ENCODE measurements at regions not wholly inside any gene's neighbourhood (a gene's known extent, or its start where the extent isn't known, plus 50 kb on each side); places are given as distances from the start of the nearest gene placed in this dataset.

DNA sequence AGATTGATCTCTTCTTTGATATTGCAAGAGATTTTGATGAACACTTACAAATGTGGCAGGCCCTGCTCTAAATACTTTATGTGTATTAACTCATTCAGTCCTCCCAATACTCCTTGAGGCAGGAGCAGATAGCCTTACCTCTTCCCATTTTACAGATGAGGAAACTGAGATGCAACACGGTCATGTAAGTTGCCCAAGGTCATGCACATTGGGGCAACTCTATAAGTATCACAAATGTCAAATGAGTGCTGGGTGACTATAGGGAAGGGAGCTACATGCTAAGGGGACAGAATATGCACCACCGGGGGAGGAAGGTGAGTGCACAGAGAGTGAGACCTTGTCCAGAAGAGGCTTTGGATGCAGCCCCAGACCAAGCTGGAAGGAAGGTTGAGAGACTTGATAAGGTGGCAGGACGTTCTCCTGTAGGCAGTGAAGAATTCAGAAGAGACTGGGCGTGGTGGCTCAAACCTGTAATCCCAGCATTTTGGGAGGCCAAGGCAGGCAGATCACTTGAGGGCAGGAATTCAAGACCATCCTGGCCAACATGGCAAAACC is 132.3 kb upstream of the PWP1 start:
- no peak for DNase-seq (ENCODE audit: low read depth)

DNA sequence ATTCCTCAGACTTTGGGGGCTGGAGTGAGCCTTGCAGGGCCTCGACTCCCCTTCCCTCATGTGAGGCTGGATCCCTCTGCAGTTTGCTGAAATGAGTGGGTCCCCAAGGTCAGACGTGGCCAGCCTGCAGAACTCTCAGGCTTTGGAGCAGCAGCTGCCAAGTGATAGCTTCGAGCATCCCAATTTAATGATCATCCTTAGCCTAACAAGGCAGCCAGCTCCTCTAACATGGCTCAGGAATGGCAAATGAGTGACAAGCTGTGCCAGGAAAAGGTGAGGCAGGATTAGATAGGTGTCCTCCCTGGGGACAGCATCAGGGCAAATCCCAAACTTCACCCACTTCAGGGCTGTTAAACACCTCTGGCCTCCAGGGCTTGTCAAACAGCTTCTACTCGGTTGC is 130.7 kb upstream of the PWP1 start:
- DNase-seq (ENCODE audit: low read depth), result no peak

DNA sequence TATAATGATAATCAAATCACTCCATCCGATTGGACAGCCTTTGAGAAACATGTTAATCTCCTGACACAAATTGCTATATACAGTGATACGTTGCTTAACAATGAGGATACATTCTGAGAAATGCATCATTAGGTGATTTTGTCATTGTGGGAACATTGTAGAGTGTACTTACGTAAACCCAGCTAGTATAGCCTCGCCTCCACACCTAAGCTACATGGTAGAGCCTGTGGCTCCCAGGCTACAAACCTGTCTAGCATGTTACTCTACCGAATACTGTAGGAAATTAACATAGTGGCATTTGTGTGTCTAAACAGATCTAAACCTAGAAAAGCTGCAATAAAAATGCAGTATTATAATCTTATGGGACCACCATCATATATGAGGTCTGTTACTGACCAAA is 128.6 kb upstream of the PWP1 start:
- no peak for DNase-seq (ENCODE audit: low read depth)

DNA sequence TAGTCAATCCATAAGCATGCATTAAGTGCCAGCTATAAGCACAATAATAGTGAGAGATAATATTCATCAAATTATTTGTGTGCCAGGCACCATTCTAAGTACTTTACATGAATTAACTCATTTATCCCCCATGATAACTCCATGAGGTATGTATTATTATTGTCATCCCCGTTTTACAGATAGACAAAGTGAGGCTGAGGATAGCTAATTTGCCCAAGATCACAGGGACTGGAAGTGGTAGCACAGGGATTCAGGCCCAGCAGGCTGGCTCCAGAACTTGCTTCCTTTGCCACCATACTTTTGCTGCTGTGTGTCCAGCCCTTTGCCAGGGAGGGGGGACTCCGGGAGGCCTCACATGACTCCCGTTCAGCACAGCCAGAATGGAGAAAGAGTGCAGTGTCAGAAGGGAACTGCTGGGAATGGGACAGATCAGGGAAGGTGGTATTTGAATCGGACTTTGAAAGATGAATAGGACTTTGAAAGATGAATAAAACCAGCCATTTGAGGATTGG is 128.0 kb upstream of the PWP1 start:
- no peak for DNase-seq (ENCODE audit: low read depth)

DNA sequence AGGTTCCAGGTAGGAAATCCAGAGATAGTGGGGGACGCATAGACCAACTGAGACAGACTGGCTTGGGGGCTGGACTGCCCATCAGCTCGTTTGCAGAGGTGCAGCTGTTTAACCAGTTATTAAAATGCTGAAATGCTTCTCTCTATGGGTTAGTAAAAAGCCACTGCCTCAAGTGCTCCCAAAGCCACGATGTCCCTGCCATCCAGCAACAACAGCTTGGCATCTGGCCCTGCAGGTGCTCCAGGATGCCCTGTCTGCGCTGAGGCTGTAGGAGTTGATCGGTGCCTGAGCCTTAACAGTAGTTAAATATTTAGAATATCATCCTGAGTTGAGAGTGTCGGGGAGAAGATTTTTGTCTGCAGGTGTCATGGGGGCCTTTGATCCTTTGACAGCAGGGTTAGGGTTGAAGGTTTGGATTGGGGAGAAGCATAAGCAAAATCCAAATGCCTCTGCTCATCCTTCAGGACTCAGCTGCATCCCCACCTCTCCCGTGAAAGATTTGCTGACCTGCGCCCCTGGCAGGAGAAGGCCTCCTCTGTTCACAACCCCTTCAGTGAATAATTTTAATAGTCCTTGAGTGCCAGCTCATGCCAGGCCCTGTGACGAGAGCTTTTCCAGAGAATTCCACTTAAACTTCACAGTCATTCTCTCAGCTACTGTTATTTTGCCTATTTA is 127.3 kb upstream of the PWP1 start:
- no peak for DNase-seq (ENCODE audit: low read depth)

DNA sequence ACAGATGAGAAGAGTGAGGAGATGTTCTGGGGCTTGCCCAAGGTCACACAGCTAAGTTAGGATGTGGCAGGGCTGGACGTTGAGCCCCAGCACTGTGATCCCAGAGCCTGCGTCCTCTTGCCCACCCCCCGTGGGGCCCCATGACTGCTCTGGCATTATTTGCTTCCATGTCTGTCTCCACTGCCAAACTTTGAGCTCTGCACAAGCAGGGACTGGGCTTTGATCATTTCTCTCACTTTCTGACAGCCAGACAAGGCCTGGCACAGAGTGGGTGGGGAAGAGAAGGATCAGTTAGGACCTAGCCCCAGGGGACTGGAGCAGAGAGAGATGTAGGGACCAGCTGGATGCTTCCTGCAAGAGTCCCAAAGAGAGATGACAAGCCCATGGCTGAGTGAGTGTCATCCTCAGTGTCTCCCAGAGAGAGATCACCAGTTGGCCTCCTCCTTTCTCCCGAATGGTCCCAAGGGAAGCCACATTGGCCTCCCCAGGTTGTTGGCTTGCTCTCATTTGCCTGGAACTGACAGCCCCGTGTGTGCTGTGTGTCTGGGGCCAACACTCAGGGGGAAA is 126.7 kb upstream of the PWP1 start:
- DNase-seq (ENCODE audit: low read depth), result no peak

DNA sequence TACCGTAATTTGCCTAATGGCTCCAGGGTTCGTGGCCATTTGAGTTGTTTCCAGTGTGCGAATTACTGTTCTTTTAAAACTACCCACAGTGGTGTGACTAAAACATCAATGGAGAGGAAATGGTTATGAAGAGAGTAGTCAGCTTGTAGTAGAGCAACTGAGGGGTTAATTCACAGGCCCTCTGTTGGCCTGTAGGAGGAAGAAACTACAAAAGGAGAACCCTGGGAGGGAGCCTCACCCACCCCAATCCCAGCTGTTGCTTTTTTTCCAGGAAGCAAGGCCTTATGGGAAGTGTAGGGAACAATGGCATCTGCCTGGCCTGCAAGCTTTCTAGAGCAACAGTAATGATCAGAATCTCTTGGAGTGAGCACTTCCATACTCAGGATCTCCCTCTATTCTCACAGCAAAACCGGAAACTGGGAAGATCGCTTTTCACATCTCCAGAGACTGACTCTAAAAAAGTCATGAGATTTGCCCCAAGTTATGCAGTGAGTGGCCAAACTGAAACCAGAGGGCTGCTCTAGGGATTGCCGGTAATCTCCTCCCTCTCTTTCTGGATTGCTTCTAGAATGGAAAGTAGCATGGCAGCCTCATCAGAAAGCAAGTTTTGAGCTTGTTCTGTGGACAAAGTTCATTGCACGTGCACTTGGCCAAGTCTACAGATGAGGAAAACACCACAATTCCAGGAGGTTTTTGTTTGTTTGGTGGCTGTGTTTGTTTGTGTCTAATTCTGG is 125.3 kb upstream of the PWP1 start:
- no peak for DNase-seq (ENCODE audit: low read depth)

DNA sequence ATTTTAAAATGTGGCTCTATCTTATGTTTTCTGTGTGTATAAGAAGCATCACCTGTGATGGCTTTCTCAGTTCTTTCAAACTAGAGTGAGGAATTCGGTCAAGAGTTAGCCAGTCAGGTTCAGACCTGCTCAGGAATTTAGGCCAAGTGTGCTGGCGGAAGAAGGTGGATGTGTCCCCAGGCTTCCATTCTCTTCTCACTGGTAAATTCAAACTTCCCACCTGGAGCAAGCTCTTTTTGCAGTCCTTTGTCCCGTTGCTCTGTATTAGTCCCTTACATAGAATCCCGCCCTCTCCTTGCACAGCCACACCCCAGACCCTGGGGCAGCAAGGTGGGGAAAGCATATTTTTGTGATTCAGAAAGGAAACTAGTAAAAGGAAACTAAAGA is 124.7 kb upstream of the PWP1 start:
- DNase-seq (ENCODE audit: low read depth), result no peak

DNA sequence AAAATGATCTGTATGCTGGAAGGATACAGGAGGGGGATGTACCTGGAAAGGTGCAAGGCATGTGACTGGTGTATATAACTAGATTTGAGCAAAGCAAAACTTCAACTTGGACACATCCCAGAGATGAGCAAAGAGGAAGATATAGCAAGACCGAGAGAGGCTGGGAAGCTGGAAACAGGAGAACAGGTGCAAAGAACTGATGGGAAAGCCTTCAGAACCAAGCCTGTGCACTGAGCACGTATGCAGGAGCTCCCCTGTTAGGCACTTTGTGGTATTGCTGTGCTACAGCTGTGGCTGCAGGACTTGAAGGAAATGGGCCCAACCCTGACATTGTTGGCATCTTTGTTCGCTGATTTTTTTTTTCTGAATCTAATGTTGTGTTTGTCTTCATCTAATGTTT is 120.7 kb upstream of the PWP1 start:
- DNase-seq (ENCODE audit: low read depth), result no peak

DNA sequence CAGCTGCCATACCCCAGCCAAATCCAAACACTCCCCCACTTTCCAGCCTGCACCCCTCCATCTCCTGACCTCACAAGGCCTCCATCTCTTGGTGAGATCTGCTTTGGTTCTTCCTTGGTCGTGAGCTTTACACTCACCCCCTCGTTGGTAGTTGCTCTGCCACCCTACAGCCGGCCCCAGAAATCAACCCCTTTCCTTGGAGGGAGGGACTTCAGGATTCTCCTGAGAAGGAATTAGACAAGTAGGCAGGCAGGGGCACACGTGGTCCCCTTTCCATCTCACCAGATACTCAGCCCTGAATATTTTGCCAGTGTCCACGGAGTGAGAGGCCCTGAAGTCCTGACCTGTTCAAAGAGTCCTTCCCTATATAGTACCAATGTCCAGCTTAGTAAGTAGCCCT is 120.0 kb upstream of the PWP1 start:
- DNase-seq (ENCODE audit: low read depth), result no peak

DNA sequence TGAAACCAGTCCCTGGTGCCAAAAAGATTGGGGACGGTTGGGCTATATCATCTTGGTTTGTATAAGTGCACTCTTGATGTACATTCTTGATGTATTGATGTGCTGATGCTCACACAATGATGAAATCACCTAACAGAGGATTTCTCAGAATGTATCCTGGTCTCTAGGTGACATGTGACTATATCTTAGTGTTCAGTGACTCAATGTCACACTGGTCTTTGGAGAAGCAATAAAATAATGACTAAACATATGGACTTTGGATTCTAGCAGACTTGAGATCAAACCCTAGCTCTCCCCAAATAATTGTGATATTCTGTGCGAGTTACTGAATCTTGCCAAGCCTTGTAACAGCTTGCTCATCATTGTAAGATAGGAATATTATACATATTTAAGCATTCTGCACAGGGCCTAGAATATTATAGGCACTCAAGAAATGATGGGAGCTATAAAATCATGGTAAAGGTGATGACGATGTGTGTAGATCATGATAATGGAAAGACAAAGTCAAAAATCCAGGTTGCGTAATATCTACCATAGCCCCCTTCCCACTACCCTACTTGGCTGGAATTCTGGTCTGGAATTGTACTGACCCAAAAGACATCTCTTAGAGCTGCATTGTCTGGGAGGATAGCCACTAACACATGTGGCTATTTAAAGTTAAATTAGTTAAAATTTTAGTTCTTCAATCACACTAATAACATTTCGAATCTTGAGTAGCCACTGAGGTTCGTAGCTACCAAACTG is 117.6 kb upstream of the PWP1 start:
- DNase-seq (ENCODE audit: low read depth), result no peak

DNA sequence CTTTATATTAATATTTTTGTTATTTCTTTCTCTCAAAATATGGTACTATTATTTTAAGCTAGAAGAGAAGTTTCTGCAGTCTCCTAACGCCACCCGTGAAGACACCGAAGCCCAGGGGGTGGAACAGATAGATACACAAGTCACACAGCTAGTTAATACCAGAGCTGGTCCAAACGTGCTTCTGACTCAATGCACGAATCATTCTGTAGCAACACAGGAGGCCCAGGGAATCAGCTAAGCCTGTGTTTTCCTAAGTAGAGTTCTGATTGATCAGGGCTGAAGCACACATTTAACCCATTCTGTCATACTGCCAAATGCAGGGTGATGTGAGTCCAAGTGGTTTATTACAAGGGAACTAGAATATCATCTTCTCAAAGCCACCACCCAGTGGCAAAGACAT is 116.9 kb upstream of the PWP1 start:
- DNase-seq (ENCODE audit: low read depth), result no peak

DNA sequence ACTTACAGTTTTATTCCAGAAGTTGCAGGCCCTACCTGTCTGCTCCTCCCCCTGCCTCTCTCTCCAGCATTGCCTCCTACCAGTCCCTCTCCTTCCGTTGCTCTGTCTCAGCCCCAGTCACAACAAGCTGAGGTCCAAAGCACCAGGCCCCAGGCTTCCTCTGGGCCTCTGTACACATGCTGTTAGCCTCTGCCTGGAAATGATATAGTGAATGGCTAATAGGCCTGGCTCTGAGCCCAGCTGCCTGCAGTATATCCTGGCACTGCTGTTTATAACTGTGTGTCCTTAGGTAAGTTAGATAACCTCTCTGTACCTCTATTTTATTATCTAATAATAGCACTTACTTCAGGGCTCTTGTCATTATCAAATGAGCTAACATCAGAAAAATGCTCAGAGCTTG is 114.9 kb upstream of the PWP1 start:
- DNase-seq (ENCODE audit: low read depth), result no peak

DNA sequence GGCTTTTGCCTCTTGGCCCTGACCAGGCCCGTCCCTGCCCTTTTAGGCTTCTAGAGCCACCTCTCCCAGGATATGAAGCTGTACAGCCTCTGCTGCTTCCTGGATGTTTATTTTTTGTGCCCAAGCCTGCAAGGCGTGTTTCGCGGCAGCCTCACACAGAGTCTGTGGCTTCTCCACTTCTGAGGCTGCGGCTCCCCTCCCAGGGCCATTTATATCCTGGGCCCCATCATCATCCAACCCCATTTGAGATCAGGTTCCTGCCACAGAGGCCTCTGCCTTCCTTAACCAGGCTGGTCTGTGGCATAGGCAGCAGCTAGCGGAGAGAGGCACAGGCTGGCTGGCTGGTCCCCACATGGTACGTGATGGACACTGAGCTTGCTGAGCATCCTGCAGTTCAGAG is 114.1 kb upstream of the PWP1 start:
- DNase-seq (ENCODE audit: low read depth), result no peak

DNA sequence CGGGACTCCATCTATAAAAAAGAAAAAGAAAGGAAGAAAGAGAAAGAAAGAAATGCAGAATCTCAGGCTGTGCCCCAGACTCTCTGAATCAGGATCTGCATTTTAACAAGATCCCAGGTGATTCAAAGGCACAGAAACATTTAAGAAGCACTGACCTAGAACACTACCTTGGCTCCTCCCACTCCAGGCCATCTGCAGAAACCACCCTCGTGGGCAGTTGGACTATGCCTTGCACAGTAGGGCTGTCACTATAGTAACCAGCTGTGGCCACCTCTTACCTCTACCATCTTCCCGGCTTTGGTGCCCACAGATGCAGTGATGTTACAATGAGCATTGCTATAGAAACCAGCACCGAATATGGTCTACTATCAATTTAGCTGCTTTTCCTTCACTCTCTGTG is 110.9 kb upstream of the PWP1 start:
- no peak for DNase-seq (ENCODE audit: low read depth)

DNA sequence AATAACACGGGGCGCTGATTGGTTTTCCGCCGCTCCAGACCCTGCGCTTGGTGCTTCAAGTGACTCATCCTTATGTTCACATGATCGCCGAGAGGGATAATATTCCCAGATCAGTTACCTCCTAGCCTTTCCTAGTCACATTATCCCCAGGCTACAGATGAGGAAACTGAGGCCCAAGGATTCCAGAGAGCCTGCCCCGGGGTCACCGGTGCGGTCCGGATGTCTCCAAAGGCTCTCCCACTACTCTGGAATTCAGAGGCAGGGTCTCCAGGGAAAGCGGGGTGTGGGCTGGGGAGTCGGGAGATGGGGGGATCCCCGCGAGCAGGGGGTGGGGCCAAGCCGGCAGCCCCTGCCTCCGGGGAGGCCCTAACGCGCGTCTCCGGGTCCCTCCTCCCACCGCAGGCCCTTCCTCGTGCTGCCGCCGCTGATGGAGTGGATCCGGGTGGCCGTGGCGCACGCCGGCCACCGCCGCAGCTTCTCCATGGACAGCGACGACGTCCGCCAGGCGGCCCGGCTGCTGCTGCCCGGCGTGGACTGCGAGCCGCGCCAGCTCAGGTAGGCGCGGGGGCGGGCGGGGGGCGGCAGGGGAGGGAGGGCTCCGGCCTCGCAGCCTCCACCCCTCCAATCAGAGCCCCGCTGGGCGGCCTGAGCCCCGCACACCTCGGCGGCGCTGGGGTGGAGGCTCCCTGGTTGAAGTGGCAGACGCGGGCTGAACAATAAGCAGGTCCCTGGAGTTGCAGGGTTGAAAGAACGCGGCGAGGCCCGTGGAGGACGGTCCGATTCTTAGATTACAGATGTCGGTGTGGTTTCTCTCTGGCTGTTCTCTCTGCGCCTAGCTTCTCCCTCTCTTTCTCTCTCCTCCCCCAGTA is 104.6 kb upstream of the PWP1 start:
- DNase-seq (ENCODE audit: low read depth), result no peak

DNA sequence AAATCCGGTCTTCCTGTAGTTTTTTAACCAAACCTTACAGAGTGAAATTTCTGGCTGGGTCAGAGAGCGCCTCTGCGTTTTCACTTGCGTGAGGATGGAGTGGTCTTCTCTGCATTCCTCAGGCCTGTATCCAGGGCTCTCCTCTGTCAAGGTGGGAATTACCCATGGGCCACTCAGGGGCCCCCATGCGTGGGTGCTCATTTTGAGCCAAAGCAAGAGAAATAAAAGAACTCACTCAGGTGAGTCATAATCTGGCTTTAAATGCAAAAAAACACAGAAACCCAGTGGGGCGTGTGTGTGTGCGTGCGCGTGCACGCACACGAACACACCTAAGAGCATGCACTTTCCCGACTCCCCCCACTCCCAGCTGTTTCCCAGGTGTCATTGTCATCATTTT is 104.0 kb upstream of the PWP1 start:
- DNase-seq (ENCODE audit: low read depth), result no peak

DNA sequence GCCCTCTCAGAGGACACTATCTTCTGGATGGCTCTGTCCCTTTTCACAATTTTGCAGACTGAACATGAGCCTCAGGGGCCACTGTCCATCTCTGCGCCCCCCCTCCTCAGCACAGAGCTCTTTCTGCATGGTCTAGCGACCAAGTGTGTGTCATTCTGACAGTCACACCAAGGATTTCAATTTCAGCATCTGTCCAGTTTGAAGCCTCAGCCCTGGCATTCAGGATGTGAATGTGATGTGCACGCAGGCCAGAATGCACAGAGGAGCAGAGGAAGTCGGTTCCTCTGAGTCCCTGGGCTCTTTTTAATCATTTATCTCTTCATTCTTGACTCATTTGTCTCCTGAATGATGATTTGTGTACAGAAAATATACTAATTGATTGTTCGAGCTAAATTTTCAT is 102.0 kb upstream of the PWP1 start:
- DNase-seq (ENCODE audit: low read depth), result no peak

DNA sequence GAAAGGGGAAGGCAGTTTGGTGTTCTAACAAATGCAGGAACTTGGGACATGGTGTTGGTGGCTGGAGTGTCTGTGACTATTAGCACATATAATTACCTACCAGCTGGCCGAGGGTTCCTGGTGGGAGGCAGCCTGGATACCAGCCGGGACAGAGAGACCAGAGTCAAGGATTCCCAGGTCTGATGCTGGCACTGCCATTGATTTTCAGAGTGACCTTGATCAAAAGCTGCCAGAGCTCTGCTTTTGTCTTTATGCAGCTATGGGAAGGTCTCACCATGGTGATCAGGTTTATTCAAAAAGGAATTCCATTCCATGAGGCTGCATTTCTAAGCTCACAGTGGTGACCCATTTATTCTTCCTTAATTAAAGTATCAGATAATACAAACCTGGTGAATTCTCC is 101.0 kb upstream of the PWP1 start:
- DNase-seq (ENCODE audit: low read depth), result no peak

DNA sequence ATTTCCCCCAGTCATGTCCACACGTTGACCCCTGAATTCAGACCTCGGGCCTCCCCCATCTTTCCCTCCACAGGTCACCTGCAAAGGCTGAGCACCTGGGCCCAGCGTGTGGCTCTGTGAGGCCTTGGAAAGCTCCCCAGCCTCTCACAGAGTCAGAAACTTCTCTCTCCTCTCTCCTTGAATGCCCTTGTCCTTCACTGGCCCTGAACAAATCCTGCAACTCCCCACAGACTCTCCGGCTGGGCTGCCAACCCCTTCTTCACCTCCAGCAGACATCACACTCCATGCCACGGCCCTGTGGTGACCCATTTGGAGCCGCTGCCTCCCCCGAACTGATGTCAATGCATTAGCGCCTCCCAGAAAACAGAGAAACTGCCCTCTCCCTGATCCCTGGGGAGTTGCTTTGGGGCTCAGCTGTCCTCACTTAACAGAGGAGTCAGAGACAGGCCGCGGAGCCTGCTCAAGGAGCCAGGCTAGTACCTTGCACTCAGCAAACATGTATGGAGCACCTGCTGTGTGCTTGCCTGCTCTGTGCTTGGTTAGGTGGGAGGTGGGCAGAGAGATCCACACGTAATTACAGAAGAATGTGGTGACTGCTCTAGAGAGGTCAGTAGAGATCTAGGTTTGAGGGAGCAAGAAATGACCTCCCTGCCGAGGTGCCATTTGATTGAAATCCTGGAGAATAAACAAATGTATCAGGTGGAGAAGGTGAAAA is 99.2 kb upstream of the PWP1 start:
- DNase-seq (ENCODE audit: low read depth), result no peak

DNA sequence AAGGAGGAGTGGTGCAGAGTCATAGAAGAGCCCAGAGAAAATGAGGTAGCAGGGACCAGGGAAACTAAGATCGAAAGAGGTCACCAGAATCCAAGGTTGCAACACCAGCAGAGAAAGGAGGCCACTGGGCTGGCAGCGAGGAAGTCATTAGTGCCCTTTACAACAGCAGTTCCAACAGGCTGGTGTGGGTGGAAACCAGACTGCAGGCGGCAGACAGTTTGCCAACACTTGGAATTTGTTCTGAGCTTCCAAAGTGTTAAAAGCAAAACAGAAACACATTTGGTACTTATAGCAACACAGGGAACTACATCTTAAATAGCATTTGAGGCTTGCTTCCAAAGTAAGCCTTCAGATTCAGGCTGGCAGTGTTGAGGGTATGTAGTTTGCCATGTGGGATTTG is 95.2 kb upstream of the PWP1 start:
- DNase-seq (ENCODE audit: low read depth), result no peak
